Transverse colon (tissue), 4 donors: ENCODE measurements at regions not wholly inside any gene's neighbourhood (a gene's known extent, or its start where the extent isn't known, plus 50 kb on each side); places are given as distances from the start of the nearest gene placed in this dataset.

Experiments
- EP300 ChIP-seq: sonication (generic); formaldehyde crosslinking; IDR thresholded peaks from one replicate; pipeline ENCODE4 v1.6.1; 2017; ENCODE audit warnings: antibody characterized with exemption, low read depth
- POLR2A ChIP-seq: fragments of 450-650 bp; IDR thresholded peaks from one replicate; pipeline ENCODE4 v1.6.1; 2016; ENCODE audit warnings: antibody characterized with exemption, mild to moderate bottlenecking, moderate library complexity
- POLR2AphosphoS5 ChIP-seq, 3 donors: sonication (generic); formaldehyde crosslinking; IDR thresholded peaks; one replicate each; pipeline ENCODE4 v1.6.1; 2016; ENCODE audit warnings: antibody characterized with exemption in 3 of 3
- TF ChIP-seq, protein P1 (sequence below), 5 experiments: fragments of 200-600 bp in 3 of 5; fragments of 450-650 bp in 2 of 5; sonication (generic) in 3 of 5; IDR thresholded peaks; 1 replicate in 2 of 5; 2 replicates in 3 of 5; pipeline ENCODE4 v1.5.1; 2016 to 2017; ENCODE audit warnings: antibody characterized with exemption in 5 of 5, inconsistent platforms in 3 of 5, mild to moderate bottlenecking in 2 of 5, moderate library complexity in 1 of 5

GRCh38 chr12:126789963-126790362 lies 1477.0 kb upstream of the TMEM132C start:
- TF ChIP-seq POLR2AphosphoS5 (IDR thresholded peaks at IDR 0.05): no peak
- TF ChIP-seq, protein P1, sequence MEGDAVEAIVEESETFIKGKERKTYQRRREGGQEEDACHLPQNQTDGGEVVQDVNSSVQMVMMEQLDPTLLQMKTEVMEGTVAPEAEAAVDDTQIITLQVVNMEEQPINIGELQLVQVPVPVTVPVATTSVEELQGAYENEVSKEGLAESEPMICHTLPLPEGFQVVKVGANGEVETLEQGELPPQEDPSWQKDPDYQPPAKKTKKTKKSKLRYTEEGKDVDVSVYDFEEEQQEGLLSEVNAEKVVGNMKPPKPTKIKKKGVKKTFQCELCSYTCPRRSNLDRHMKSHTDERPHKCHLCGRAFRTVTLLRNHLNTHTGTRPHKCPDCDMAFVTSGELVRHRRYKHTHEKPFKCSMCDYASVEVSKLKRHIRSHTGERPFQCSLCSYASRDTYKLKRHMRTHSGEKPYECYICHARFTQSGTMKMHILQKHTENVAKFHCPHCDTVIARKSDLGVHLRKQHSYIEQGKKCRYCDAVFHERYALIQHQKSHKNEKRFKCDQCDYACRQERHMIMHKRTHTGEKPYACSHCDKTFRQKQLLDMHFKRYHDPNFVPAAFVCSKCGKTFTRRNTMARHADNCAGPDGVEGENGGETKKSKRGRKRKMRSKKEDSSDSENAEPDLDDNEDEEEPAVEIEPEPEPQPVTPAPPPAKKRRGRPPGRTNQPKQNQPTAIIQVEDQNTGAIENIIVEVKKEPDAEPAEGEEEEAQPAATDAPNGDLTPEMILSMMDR (IDR thresholded peaks at IDR 0.05): no peak
- no peak for TF ChIP-seq POLR2A
- no peak for TF ChIP-seq EP300
